ENCODE measurements at regions not wholly inside any gene's neighbourhood (a gene's known extent, or its start where the extent isn't known, plus 50 kb on each side); places are given as distances from the start of the nearest gene placed in this dataset.
"Not testable (repeated sequence)": the region's sequence is repeated elsewhere in the genome, so short reads cannot be mapped to it uniquely, and the experiment has no call there.

GRCh38 chr6:132025468-132025867 lies 74.3 kb upstream of the CCN2 start:
- intact Hi-C loops (cut with micrococcal nuclease) = no loop called here
- ChIA-PET POLR2A (no interaction called here), CTCF (interaction anchor here (0.6 kb wide), 1 partner anchor 272 kb away, joined by 3 read pairs; no protein-coding TSS in a partner anchor)
- no peak for TF ChIP-seq CTCF (IDR thresholded peaks at IDR 0.05; ENCODE audit: unreplicated experiment)
- Mint-ChIP-seq H3K27me3 (ENCODE audit: insufficient read depth, unreplicated experiment) (no peaks in the 10 kb centered on the region), H3K4me3 (ENCODE audit: unreplicated experiment) (no peak overlapping the region), H3K27ac (ENCODE audit: low read depth, unreplicated experiment) (no peak overlapping the region), H3K4me1 (ENCODE audit: insufficient read depth, unreplicated experiment) (no peaks in the 10 kb centered on the region), H3K36me3 (ENCODE audit: insufficient read depth, unreplicated experiment) (no peaks in the 10 kb centered on the region), H3K9me3 (ENCODE audit: unreplicated experiment) (no peaks in the 10 kb centered on the region)
- no peak for DNase-seq (ENCODE audit: unreplicated experiment)
- BruUV-seq (replicated peaks) = no TSS peak

- Mint-ChIP-seq H3K27ac (ENCODE audit: low read depth, unreplicated experiment) (no peak overlapping the region), H3K4me1 (ENCODE audit: insufficient read depth, unreplicated experiment) (no peaks in the 10 kb centered on the region), H3K36me3 (ENCODE audit: insufficient read depth, unreplicated experiment) (no peaks in the 10 kb centered on the region), H3K9me3 (ENCODE audit: unreplicated experiment) (no peaks in the 10 kb centered on the region), H3K27me3 (ENCODE audit: insufficient read depth, unreplicated experiment) (no peaks in the 10 kb centered on the region), H3K4me3 (ENCODE audit: unreplicated experiment) (no peak overlapping the region)
- intact Hi-C loops (cut with micrococcal nuclease) = no loop called here
- CTCF ChIA-PET = interaction anchor here (0.5 to 0.8 kb wide), 3 partner anchors 77 to 260 kb away, joined by 3 to 4 read pairs (median 3); no protein-coding TSS in a partner anchor
- no peak for TF ChIP-seq CTCF (IDR thresholded peaks at IDR 0.05; ENCODE audit: unreplicated experiment)
- DNase-seq (ENCODE audit: unreplicated experiment) = no peak
- POLR2A ChIA-PET = no interaction called here
- BruUV-seq (replicated peaks) = no TSS peak
Observed at GRCh38 chr6:132023490-132023889, 72.3 kb upstream of the CCN2 start.

- no peak for DNase-seq (ENCODE audit: unreplicated experiment)
- intact Hi-C loops (cut with micrococcal nuclease) = no loop called here
- H3K9me3 Mint-ChIP-seq (ENCODE audit: unreplicated experiment) = no peaks in the 10 kb centered on the region
Observed at GRCh38 chr6:132021552-132022375, 70.6 kb upstream of the CCN2 start.

GRCh38 chr6:132020918-132021317 lies 69.7 kb upstream of the CCN2 start:
- intact Hi-C loops (cut with micrococcal nuclease); H3K27ac Mint-ChIP-seq (ENCODE audit: low read depth, unreplicated experiment); H3K36me3 Mint-ChIP-seq (ENCODE audit: insufficient read depth, unreplicated experiment); DNase-seq (ENCODE audit: unreplicated experiment); H3K27me3 Mint-ChIP-seq (ENCODE audit: insufficient read depth, unreplicated experiment); CTCF ChIA-PET; H3K4me1 Mint-ChIP-seq (ENCODE audit: insufficient read depth, unreplicated experiment); BruUV-seq (replicated peaks); H3K9me3 Mint-ChIP-seq (ENCODE audit: unreplicated experiment); H3K4me3 Mint-ChIP-seq (ENCODE audit: unreplicated experiment): not testable (repeated sequence)
- POLR2A ChIA-PET = interaction anchor here (0.7 kb wide), 1 partner anchor 418 kb away, joined by 3 read pairs; no protein-coding TSS in a partner anchor

More at GRCh38 chr6:132021552-132022375, 70.6 kb upstream of the CCN2 start:
- no peak for TF ChIP-seq CTCF (IDR thresholded peaks at IDR 0.05; ENCODE audit: unreplicated experiment)
- Mint-ChIP-seq H3K27me3 (ENCODE audit: insufficient read depth, unreplicated experiment) (no peaks in the 10 kb centered on the region), H3K4me1 (ENCODE audit: insufficient read depth, unreplicated experiment) (no peaks in the 10 kb centered on the region), H3K27ac (ENCODE audit: low read depth, unreplicated experiment) (no peak overlapping the region), H3K36me3 (ENCODE audit: insufficient read depth, unreplicated experiment) (no peaks in the 10 kb centered on the region), H3K4me3 (ENCODE audit: unreplicated experiment) (no peak overlapping the region)
- no TSS peak for BruUV-seq (replicated peaks)
- ChIA-PET CTCF (no interaction called here), POLR2A (no interaction called here)
